ENCODE measurements at regions not wholly inside any gene's neighbourhood (a gene's known extent, or its start where the extent isn't known, plus 50 kb on each side); places are given as distances from the start of the nearest gene placed in this dataset.

DNA sequence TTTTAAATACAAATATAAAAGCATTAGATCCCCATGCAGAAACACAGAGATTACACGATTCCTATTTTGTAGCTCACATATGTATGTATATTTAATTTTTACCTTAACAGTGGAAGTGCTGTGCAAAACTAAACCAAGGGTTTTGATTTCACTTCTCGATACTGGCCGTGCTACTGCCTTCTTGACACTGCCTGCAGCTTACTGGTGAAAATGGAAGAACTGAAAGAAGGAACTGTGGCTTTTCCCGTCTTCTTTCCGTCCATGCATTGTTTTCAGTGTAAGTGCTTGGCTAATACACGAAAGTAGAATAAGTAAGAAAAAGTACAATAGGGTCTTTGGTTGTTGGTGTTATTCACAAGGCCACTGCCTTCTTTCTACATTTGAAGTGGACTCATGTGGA, 129.5 kb downstream of the NDUFA10 start (continued):
- TF ChIP-seq ZNF331 (CRISPR knock-in tag; IDR thresholded peaks at IDR 0.05; ENCODE audit: low read depth) (no peak), JUNB (IDR thresholded peaks at IDR 0.05; ENCODE audit: unreplicated experiment) (no peak), ZNF114 (CRISPR knock-in tag; IDR thresholded peaks at IDR 0.05) (no peak), POLR2AphosphoS5 (IDR thresholded peaks at IDR 0.05; ENCODE audit: low read depth) (no peak), STAT1 (IDR thresholded peaks at IDR 0.05; ENCODE audit: unreplicated experiment) (no peak), CREB1 (CRISPR knock-in tag; IDR thresholded peaks at IDR 0.05; ENCODE audit: low read depth) (no peak), EZH2phosphoT487 (IDR thresholded peaks at IDR 0.05; ENCODE audit: unreplicated experiment) (no peak)
- TF ChIP-seq, protein P1, sequence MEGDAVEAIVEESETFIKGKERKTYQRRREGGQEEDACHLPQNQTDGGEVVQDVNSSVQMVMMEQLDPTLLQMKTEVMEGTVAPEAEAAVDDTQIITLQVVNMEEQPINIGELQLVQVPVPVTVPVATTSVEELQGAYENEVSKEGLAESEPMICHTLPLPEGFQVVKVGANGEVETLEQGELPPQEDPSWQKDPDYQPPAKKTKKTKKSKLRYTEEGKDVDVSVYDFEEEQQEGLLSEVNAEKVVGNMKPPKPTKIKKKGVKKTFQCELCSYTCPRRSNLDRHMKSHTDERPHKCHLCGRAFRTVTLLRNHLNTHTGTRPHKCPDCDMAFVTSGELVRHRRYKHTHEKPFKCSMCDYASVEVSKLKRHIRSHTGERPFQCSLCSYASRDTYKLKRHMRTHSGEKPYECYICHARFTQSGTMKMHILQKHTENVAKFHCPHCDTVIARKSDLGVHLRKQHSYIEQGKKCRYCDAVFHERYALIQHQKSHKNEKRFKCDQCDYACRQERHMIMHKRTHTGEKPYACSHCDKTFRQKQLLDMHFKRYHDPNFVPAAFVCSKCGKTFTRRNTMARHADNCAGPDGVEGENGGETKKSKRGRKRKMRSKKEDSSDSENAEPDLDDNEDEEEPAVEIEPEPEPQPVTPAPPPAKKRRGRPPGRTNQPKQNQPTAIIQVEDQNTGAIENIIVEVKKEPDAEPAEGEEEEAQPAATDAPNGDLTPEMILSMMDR (conservative IDR thresholded peaks at IDR 0.05; ENCODE audit: low read depth in 2 of 2), result no peak
- TF ChIP-seq, protein P2, sequence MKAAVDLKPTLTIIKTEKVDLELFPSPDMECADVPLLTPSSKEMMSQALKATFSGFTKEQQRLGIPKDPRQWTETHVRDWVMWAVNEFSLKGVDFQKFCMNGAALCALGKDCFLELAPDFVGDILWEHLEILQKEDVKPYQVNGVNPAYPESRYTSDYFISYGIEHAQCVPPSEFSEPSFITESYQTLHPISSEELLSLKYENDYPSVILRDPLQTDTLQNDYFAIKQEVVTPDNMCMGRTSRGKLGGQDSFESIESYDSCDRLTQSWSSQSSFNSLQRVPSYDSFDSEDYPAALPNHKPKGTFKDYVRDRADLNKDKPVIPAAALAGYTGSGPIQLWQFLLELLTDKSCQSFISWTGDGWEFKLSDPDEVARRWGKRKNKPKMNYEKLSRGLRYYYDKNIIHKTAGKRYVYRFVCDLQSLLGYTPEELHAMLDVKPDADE (IDR thresholded peaks at IDR 0.05), result no peak

DNA sequence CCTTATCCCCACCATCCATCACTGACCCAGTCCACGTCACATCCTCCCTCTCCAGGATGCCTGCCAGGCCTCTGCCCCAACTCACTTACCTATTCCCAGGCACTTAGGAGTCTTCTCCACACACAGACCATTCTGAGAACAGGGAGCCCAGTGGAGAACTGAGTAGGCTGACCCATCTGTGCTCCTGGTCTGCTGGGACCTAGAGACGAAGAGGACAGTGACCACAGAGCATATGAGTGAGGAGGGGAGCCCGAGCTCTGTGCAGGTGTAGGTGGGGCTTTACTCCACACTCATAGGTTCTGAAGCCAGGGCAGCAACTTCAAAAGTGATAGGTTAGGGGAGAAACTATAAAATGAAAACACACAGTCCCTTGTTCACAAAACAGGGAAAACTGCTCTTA, 130.0 kb downstream of the NDUFA10 start:
- Histone ChIP-seq H3K9me2 (ENCODE audit: insufficient read depth) (no peaks in the 10 kb centered on the region; the same call in 1 of the 2 replicates), H3F3A (replicated peaks; ENCODE audit: low read depth) (no peaks in the 10 kb centered on the region), H3K36me3 (ENCODE audit: insufficient read depth) (no peaks in the 10 kb centered on the region), H3K27ac (ENCODE audit: low read depth) (no peak overlapping the region), H2AFZ (no peak overlapping the region), H3K27me3 (ENCODE audit: insufficient read depth) (no peaks in the 10 kb centered on the region), H3K79me2 (replicated peaks; ENCODE audit: insufficient read depth) (no peaks in the 10 kb centered on the region), H4K20me1 (replicated peaks; ENCODE audit: insufficient read depth) (no peaks in the 10 kb centered on the region), H3K4me3 (no peak overlapping the region), H3K4me2 (no peak overlapping the region), H3K4me1 (ENCODE audit: insufficient read depth) (peaks cover 9% of the 10 kb centered on the region; the same call in 1 of the 2 replicates)
- Mint-ChIP-seq H3K27me3 (ENCODE audit: insufficient read depth, low read depth, poor library complexity) (peaks cover 19% of the 10 kb centered on the region), H3K36me3 (ENCODE audit: low read depth) (peaks cover 3% of the 10 kb centered on the region; the same call in 1 of the 3 replicates), H3K9me3 (peaks cover 8% of the 10 kb centered on the region), H3K4me3 (no peak overlapping the region), H3K4me1 (peaks cover 14% of the 10 kb centered on the region), H3K27ac (no peak overlapping the region)
- ATAC-seq (no peak), DNase-seq (ENCODE audit: low spot score) (no peak)
- TF ChIP-seq POLR2AphosphoS5 (IDR thresholded peaks at IDR 0.05; ENCODE audit: low read depth), result no peak
- no peak for TF ChIP-seq EZH2 (IDR thresholded peaks at IDR 0.05; ENCODE audit: low read depth, unreplicated experiment)
- TF ChIP-seq ZNF114 (CRISPR knock-in tag; IDR thresholded peaks at IDR 0.05), result no peak
- TF ChIP-seq, protein P1 (conservative IDR thresholded peaks at IDR 0.05; ENCODE audit: low read depth in 2 of 2), result no peak
- TF ChIP-seq CREB1 (CRISPR knock-in tag; IDR thresholded peaks at IDR 0.05; ENCODE audit: low read depth), result no peak
- no peak for TF ChIP-seq STAT1 (IDR thresholded peaks at IDR 0.05; ENCODE audit: unreplicated experiment)
- no peak for TF ChIP-seq JUNB (IDR thresholded peaks at IDR 0.05; ENCODE audit: unreplicated experiment)
- TF ChIP-seq ZNF331 (CRISPR knock-in tag; IDR thresholded peaks at IDR 0.05; ENCODE audit: low read depth), result no peak
- no peak for TF ChIP-seq NANOG (IDR thresholded peaks at IDR 0.05; ENCODE audit: borderline replicate concordance)
- TF ChIP-seq, protein P3, sequence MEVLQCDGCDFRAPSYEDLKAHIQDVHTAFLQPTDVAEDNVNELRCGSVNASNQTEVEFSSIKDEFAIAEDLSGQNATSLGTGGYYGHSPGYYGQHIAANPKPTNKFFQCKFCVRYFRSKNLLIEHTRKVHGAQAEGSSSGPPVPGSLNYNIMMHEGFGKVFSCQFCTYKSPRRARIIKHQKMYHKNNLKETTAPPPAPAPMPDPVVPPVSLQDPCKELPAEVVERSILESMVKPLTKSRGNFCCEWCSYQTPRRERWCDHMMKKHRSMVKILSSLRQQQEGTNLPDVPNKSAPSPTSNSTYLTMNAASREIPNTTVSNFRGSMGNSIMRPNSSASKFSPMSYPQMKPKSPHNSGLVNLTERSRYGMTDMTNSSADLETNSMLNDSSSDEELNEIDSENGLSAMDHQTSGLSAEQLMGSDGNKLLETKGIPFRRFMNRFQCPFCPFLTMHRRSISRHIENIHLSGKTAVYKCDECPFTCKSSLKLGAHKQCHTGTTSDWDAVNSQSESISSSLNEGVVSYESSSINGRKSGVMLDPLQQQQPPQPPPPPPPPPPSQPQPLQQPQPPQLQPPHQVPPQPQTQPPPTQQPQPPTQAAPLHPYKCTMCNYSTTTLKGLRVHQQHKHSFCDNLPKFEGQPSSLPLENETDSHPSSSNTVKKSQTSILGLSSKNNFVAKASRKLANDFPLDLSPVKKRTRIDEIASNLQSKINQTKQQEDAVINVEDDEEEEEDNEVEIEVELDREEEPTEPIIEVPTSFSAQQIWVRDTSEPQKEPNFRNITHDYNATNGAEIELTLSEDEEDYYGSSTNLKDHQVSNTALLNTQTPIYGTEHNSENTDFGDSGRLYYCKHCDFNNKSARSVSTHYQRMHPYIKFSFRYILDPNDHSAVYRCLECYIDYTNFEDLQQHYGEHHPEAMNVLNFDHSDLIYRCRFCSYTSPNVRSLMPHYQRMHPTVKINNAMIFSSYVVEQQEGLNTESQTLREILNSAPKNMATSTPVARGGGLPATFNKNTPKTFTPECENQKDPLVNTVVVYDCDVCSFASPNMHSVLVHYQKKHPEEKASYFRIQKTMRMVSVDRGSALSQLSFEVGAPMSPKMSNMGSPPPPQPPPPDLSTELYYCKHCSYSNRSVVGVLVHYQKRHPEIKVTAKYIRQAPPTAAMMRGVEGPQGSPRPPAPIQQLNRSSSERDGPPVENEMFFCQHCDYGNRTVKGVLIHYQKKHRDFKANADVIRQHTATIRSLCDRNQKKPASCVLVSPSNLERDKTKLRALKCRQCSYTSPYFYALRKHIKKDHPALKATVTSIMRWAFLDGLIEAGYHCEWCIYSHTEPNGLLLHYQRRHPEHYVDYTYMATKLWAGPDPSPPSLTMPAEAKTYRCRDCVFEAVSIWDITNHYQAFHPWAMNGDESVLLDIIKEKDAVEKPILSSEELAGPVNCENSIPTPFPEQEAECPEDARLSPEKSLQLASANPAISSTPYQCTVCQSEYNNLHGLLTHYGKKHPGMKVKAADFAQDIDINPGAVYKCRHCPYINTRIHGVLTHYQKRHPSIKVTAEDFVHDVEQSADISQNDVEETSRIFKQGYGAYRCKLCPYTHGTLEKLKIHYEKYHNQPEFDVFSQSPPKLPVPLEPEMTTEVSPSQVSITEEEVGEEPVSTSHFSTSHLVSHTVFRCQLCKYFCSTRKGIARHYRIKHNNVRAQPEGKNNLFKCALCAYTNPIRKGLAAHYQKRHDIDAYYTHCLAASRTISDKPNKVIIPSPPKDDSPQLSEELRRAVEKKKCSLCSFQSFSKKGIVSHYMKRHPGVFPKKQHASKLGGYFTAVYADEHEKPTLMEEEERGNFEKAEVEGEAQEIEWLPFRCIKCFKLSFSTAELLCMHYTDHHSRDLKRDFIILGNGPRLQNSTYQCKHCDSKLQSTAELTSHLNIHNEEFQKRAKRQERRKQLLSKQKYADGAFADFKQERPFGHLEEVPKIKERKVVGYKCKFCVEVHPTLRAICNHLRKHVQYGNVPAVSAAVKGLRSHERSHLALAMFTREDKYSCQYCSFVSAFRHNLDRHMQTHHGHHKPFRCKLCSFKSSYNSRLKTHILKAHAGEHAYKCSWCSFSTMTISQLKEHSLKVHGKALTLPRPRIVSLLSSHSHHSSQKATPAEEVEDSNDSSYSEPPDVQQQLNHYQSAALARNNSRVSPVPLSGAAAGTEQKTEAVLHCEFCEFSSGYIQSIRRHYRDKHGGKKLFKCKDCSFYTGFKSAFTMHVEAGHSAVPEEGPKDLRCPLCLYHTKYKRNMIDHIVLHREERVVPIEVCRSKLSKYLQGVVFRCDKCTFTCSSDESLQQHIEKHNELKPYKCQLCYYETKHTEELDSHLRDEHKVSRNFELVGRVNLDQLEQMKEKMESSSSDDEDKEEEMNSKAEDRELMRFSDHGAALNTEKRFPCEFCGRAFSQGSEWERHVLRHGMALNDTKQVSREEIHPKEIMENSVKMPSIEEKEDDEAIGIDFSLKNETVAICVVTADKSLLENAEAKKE (CRISPR knock-in tag; IDR thresholded peaks at IDR 0.05), result no peak
